ENCODE measurements at regions not wholly inside any gene's neighbourhood (a gene's known extent, or its start where the extent isn't known, plus 50 kb on each side); places are given as distances from the start of the nearest gene placed in this dataset.

DNA sequence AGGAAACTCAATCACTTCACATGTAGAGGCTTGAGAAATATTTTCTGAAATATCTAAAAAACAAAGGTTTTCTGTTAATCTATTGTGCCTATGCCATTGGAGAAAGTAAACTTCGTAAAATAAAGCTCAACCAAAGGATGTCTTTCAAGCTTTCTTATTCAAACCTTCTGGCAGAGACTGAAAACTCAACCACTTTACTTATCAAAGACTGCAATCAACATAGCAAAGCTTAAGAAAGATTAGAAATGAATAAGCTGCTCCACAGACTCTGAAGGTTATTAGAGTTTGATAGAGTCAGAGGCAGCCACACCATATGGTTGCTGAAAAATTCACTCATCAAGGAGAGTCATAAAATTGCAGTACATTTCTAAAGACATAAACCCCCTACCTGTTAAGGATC is 245.8 kb upstream of the MEOX2 start:
- H3K36me3 Mint-ChIP-seq (ENCODE audit: insufficient read depth in 2 of 2), result no peaks in the 10 kb centered on the region
- no peak overlapping the region for H3K4me3 Mint-ChIP-seq
- DNase-seq (no peak), ATAC-seq (replicated peaks in 1 of 2) (no peak)
- H3K27me3 Mint-ChIP-seq (ENCODE audit: low read depth), result no peaks in the 10 kb centered on the region
- H3K4me1 Mint-ChIP-seq (ENCODE audit: low read depth), result no peaks in the 10 kb centered on the region
- peaks cover 3 to 5% of the 10 kb centered on the region in 2 donors for H3K9me3 Mint-ChIP-seq
- H3K27ac Mint-ChIP-seq, result no peak overlapping the region

DNA sequence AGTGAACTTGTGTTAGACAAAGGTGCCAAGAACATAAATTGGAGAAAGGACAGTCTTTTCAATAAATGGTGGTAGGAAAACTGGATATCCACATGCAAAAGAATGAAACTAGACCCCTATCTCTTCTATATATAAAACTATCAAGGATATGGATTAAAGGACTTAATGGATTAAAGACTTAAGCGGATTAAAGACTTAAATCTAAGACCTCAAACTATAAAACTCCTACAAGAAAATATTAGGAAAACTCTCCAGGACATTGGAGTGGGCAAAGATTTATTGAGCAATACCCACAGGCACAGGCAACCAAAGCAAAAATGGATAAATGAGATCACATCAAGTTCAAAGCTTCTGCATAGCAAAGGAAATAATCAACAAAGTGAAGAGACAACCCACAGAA is 242.9 kb upstream of the MEOX2 start:
- Mint-ChIP-seq H3K4me3 (no peak overlapping the region), H3K27ac (no peak overlapping the region), H3K27me3 (ENCODE audit: low read depth) (no peaks in the 10 kb centered on the region), H3K4me1 (ENCODE audit: low read depth) (no peaks in the 10 kb centered on the region), H3K9me3 (peaks cover 3 to 5% of the 10 kb centered on the region in 2 donors), H3K36me3 (ENCODE audit: insufficient read depth in 2 of 2) (no peaks in the 10 kb centered on the region)
- ATAC-seq (replicated peaks in 1 of 2) (no peak), DNase-seq (no peak)

DNA sequence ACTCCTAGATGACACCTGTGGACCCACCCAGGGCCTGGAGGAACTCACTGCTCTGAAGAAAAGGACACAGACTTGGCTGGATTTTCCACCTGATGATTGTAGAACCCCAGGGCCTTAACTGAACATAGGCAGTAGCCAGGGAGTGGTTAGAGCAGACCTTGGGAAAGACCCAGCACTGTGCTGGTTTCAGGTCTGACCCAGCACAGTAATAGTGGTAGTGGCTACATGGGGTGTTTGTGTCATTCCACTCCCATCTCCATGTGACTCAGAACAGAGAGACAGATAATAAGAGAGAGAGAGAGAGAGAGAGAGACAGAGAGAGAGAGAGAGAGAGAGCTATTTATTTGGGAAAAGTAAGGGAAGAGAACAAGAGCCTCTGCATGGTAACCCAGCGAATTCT is 239.1 kb upstream of the MEOX2 start:
- peaks cover 1% of the 10 kb centered on the region in 2 donors for H3K9me3 Mint-ChIP-seq
- no peaks in the 10 kb centered on the region for H3K27me3 Mint-ChIP-seq (ENCODE audit: low read depth)
- H3K27ac Mint-ChIP-seq, result no peak overlapping the region
- DNase-seq (peak in 1 of 2 donors; percentile 1), ATAC-seq (replicated peaks in 1 of 2) (peak; percentile 29 to 45)
- no peaks in the 10 kb centered on the region for H3K4me1 Mint-ChIP-seq (ENCODE audit: low read depth)
- H3K36me3 Mint-ChIP-seq (ENCODE audit: insufficient read depth in 2 of 2), result no peaks in the 10 kb centered on the region
- no peak overlapping the region for H3K4me3 Mint-ChIP-seq

DNA sequence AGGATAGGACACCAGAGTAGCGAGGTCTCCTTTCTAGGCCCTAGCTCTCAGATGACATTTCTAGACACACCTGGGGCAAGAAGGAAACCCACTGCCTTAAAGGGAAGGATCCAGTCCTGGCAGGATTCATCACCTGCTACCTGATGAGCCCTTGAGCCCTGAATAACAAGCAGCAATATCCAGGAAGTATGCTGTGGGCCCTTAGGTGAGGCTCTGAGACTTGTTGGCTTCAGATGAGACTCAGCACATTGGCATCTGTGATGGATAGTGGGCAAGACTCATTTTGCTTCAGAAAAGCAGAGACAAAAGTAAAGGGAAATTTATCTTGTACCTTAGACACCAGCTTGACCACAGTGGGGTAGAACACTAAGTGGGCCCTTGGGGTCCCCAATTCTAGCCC is 238.4 kb upstream of the MEOX2 start:
- Mint-ChIP-seq H3K4me1 (ENCODE audit: low read depth) (no peaks in the 10 kb centered on the region), H3K9me3 (peaks cover 1% of the 10 kb centered on the region in 2 donors), H3K27me3 (ENCODE audit: low read depth) (no peaks in the 10 kb centered on the region), H3K4me3 (no peak overlapping the region), H3K27ac (no peak overlapping the region), H3K36me3 (ENCODE audit: insufficient read depth in 2 of 2) (no peaks in the 10 kb centered on the region)
- ATAC-seq (replicated peaks in 1 of 2) (no peak), DNase-seq (no peak)

DNA sequence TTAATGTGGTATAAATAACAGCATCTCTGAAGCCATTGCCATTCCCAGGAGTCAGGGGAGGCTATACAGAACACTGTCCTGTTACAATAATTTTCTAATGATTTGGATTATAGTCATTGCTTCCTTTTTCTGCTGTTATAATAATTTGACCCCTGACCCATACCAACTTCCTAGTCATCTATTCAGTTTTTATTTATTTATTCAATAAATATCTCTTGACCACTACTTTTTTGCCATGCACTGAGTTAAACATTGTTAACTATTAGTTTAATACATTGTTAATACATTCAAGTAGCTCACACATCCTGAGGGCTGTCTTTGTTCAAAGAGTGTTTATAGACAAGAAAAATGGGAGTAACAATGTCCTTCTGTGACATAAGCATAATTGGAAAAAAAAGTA is 235.5 kb upstream of the MEOX2 start:
- Mint-ChIP-seq H3K4me3 (no peak overlapping the region), H3K4me1 (ENCODE audit: low read depth) (no peaks in the 10 kb centered on the region), H3K9me3 (peaks cover 1 to 5% of the 10 kb centered on the region in 2 donors), H3K36me3 (ENCODE audit: insufficient read depth in 2 of 2) (no peaks in the 10 kb centered on the region), H3K27ac (no peak overlapping the region), H3K27me3 (ENCODE audit: low read depth) (no peaks in the 10 kb centered on the region)
- ATAC-seq (replicated peaks in 1 of 2) (no peak), DNase-seq (no peak)

DNA sequence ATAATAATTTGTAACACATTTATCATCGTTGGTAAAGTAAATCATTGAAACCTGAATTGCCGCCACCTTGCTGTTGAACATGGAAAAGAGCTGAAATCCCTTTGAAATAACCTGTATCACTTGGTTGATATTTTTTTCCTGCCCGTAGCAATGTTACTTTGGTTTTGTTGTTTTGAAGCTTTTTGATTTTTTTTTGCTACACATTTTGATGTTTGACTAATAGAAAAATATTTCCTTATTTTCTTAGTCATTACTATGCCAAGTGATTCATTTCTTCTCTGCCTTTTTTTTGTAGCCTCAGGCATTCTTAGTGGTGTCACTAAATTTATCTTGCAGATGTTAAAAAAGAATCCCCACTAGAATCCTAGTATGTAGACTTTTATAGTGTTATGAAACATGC is 235.1 kb upstream of the MEOX2 start:
- DNase-seq (no peak), ATAC-seq (replicated peaks in 1 of 2) (no peak)
- no peaks in the 10 kb centered on the region for H3K27me3 Mint-ChIP-seq (ENCODE audit: low read depth)
- no peaks in the 10 kb centered on the region for H3K4me1 Mint-ChIP-seq (ENCODE audit: low read depth)
- no peak overlapping the region for H3K4me3 Mint-ChIP-seq
- no peak overlapping the region for H3K27ac Mint-ChIP-seq
- no peaks in the 10 kb centered on the region for H3K36me3 Mint-ChIP-seq (ENCODE audit: insufficient read depth in 2 of 2)
- peaks cover 1 to 5% of the 10 kb centered on the region in 2 donors for H3K9me3 Mint-ChIP-seq

DNA sequence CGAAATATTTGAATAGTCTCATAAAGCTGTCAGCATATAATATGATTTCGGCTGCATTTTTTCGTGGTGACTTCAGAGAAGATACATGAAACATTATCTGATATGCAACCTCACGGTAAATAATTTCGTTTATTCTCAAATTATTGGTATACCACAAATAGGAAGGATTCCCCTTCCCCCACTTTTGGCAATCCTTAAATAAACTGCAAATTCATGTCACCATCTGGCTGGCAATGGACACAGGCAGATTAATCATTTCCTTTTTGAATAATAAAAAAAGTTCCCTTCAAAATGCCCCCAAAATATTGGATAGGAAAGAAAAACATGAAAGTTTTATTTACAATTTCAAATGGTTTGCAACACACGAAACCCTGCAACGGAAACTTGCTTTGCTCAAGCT is 234.5 kb upstream of the MEOX2 start:
- no peak for ATAC-seq (replicated peaks in 1 of 2)
- H3K27ac Mint-ChIP-seq, result no peak overlapping the region
- no peaks in the 10 kb centered on the region for H3K27me3 Mint-ChIP-seq (ENCODE audit: low read depth)
- no peaks in the 10 kb centered on the region for H3K4me1 Mint-ChIP-seq (ENCODE audit: low read depth)
- no peak for DNase-seq
- no peak overlapping the region for H3K4me3 Mint-ChIP-seq
- peaks cover 1 to 5% of the 10 kb centered on the region in 2 donors for H3K9me3 Mint-ChIP-seq
- no peaks in the 10 kb centered on the region for H3K36me3 Mint-ChIP-seq (ENCODE audit: insufficient read depth in 2 of 2)

DNA sequence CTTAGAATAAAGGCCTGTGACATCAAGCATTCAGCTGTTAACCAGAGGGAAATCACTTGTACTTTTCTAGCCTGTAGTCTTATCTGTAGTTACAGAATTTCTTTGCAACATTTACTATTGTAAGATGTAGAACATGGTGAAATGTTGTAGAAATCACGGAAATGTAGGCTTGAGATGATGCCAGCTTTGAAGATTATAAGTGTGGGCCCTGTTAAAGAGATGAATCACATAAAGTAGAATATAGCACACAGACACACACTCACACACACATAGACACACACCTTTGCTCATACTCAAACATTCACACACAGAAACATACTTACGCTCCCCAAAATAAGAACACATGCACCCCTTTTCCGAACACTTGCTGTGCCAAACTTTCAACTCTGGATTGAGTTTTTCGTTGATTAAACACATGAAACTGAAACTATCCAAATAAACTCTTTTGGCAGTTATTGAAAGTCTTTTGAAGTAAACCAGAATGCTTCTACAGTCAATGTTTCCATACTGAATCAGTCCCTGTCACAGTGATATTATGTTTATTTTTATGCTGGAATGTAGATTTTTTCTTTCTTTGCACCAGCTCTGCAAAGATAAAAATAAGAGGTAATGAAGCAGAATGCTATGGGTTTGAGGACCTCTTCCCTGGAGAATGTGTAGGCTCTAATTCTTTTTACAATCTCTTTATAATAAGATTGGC is 230.3 kb upstream of the MEOX2 start:
- Mint-ChIP-seq H3K9me3 (peaks cover 3 to 5% of the 10 kb centered on the region in 2 donors), H3K4me1 (ENCODE audit: low read depth) (no peaks in the 10 kb centered on the region), H3K27ac (no peak overlapping the region), H3K36me3 (ENCODE audit: insufficient read depth in 2 of 2) (no peaks in the 10 kb centered on the region), H3K27me3 (ENCODE audit: low read depth) (no peaks in the 10 kb centered on the region), H3K4me3 (no peak overlapping the region)
- ATAC-seq (replicated peaks in 1 of 2) (no peak), DNase-seq (no peak)

DNA sequence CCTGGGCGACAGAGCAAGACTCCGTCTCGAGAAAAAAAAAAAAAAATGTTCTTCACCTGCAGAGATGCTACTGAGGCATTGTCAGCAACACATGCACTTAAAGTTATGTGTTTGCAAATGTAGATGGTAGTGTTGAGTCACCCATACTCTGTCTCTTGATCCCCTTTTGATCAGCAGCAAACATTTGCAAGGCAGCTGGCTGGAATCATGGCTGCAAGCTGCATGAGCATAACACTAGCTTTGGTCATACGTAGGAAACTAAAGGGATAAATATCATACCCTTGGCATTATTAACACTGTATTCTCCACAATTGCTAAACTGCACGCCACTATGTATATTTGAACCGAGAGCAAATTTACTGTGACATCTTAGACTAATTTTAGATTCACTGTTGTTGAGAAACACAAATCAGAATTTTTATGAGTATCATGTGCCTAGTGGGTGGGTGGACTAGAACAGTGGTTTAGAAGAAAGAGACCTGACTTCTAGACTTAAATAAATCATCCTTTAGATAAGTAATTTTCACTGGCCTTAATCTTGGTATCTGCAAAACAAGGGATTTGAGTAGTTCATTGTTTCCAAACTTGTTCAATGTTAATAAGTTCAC is 229.3 kb upstream of the MEOX2 start:
- Mint-ChIP-seq H3K4me1 (ENCODE audit: low read depth) (no peaks in the 10 kb centered on the region), H3K27ac (no peak overlapping the region), H3K27me3 (ENCODE audit: low read depth) (no peaks in the 10 kb centered on the region), H3K9me3 (peaks cover 3 to 5% of the 10 kb centered on the region in 2 donors), H3K4me3 (no peak overlapping the region), H3K36me3 (ENCODE audit: insufficient read depth in 2 of 2) (no peaks in the 10 kb centered on the region)
- no peak for DNase-seq
- no peak for ATAC-seq (replicated peaks in 1 of 2)

DNA sequence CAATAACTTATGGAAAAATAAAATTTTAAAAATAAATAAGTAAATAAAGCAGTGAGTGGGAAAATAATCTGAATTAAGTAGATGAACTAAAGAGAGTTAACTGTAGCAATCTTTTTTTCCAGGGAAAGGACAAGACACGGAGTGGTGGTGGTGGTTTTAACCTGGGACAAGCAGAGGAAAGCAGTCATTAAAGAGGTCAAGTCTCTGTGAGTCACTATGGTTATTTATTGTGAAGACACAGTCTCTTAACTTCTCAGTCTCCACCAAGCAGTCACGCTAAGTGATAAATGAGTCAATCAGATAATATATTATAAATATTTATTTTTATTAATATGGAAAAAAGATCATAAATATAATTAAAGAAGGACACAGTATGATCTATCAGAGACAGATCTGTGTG is 228.1 kb upstream of the MEOX2 start:
- ATAC-seq (replicated peaks in 1 of 2) (no peak), DNase-seq (no peak)
- no peak overlapping the region for H3K27ac Mint-ChIP-seq
- H3K4me3 Mint-ChIP-seq, result no peak overlapping the region
- H3K9me3 Mint-ChIP-seq, result peaks cover 3 to 5% of the 10 kb centered on the region in 2 donors
- H3K4me1 Mint-ChIP-seq (ENCODE audit: low read depth), result no peaks in the 10 kb centered on the region
- no peaks in the 10 kb centered on the region for H3K36me3 Mint-ChIP-seq (ENCODE audit: insufficient read depth in 2 of 2)
- H3K27me3 Mint-ChIP-seq (ENCODE audit: low read depth), result no peaks in the 10 kb centered on the region

DNA sequence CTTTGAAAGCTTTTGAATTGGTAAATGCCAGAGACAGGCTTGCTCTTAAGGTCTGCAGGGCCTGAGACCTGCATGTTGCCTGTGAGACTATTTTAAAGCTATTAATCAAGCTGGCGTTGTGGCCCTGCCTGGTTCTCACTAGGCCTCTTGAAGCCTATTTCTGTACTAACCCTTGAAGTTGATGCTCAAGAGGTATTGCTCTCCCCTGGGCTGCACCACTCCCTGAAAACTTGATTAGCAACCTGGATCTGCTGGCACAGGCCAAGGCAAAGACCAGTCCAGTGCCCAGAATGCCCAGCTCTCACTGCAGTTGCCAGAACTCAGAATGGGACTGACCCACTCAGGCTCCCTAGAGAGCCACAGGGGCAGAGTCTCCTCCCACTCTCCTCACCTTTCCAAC is 220.0 kb upstream of the MEOX2 start:
- DNase-seq, result no peak
- H3K9me3 Mint-ChIP-seq, result peaks cover 0 to 10% of the 10 kb centered on the region in 2 donors
- H3K27ac Mint-ChIP-seq, result no peak overlapping the region
- H3K36me3 Mint-ChIP-seq (ENCODE audit: insufficient read depth in 2 of 2), result peaks cover 0 to 2% of the 10 kb centered on the region in 2 donors
- H3K27me3 Mint-ChIP-seq (ENCODE audit: low read depth), result no peaks in the 10 kb centered on the region
- H3K4me1 Mint-ChIP-seq (ENCODE audit: low read depth), result no peaks in the 10 kb centered on the region
- no peak for ATAC-seq (replicated peaks in 1 of 2)
- H3K4me3 Mint-ChIP-seq, result no peak overlapping the region

DNA sequence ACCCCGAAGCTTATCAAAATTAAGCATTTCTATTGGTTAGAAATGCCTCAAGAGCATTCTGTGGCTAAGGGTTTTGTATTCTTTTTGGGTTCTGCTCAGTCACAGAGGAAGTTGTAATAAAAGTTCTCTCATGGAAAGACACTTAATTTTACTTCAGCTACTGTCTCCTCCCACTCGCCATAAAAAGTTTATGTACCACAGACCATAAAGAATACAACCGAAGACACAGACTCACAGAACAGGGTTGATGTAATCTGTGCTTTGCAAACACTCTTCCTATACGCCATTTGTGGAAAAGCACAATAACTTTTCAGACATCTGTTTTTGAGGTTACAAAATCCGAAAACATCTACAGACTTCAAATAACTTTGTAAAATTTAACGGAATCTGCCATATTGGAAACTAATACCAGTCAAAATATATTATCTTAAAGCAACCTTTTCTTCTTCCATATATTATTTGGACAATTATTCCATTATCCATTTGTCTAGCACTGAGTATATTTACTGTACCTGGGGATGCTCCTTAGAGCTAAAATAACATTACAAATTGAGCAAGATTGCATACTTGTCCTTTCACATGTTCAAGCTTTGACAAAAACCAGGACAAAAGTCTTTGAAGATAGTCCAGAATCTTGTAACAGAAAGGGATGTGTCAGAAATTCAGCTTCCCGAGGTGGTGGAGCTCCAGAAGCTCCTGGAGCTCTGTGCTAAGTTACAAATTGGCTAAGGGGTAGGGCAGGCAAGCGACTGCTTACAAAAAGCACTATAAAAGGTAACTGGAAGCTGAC is 219.0 kb upstream of the MEOX2 start:
- peaks cover 0 to 10% of the 10 kb centered on the region in 2 donors for H3K9me3 Mint-ChIP-seq
- no peak for DNase-seq
- H3K27me3 Mint-ChIP-seq (ENCODE audit: low read depth), result no peaks in the 10 kb centered on the region
- no peak overlapping the region for H3K4me3 Mint-ChIP-seq
- H3K36me3 Mint-ChIP-seq (ENCODE audit: insufficient read depth in 2 of 2), result peaks cover 0 to 2% of the 10 kb centered on the region in 2 donors
- no peak for ATAC-seq (replicated peaks in 1 of 2)
- no peak overlapping the region for H3K27ac Mint-ChIP-seq
- H3K4me1 Mint-ChIP-seq (ENCODE audit: low read depth), result no peaks in the 10 kb centered on the region

DNA sequence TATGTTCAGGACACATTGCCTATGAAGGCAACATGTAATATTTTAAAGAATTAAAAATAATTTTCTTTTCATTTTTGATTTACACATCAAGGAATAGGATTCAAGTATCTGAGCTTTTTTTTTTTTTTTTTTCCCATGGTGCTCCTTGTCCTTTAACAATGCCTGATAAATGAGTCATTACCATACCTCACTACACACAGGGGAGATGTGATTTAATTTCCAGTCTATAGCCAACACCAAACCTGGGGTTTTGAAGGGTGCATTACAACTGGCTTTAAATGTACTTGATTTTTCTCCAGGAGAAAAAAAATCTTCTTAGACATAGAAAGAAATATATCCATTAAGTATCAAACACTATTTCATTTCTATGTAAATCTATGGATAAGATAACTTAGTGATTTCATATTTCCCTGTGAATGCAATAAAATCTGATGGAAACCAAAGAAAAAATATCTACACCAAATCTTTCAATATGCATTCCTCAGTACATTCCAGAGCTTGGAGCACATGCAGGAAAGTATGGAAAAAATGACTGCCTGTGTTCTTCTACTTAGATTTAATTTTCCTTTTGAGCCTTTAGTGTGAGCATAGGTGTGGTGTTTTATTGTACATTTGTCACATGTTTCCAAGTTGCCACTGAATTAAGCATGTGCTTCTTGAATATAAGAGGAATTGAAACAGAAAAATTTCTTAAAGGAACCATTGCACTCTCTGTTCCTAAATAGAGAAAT is 204.8 kb upstream of the MEOX2 start:
- peaks cover 0 to 10% of the 10 kb centered on the region in 2 donors for H3K9me3 Mint-ChIP-seq
- H3K4me1 Mint-ChIP-seq (ENCODE audit: low read depth), result no peaks in the 10 kb centered on the region
- no peaks in the 10 kb centered on the region for H3K27me3 Mint-ChIP-seq (ENCODE audit: low read depth)
- H3K36me3 Mint-ChIP-seq (ENCODE audit: insufficient read depth in 2 of 2), result no peaks in the 10 kb centered on the region
- no peak overlapping the region for H3K4me3 Mint-ChIP-seq
- ATAC-seq (replicated peaks in 1 of 2), result no peak
- no peak for DNase-seq
- no peak overlapping the region for H3K27ac Mint-ChIP-seq
